HG03439 (cell line): ENCODE measurements at regions not wholly inside any gene's neighbourhood (a gene's known extent, or its start where the extent isn't known, plus 50 kb on each side); places are given as distances from the start of the nearest gene placed in this dataset.

ENCODE experiments used
- ATAC-seq: cut with Tn5 transposase; IDR thresholded peaks from one replicate; pipeline ENCODE4 v1.9.1; 2021; ENCODE audit warnings: mild to moderate bottlenecking, moderate library complexity; ENCODE audit not compliant: unreplicated experiment

DNA sequence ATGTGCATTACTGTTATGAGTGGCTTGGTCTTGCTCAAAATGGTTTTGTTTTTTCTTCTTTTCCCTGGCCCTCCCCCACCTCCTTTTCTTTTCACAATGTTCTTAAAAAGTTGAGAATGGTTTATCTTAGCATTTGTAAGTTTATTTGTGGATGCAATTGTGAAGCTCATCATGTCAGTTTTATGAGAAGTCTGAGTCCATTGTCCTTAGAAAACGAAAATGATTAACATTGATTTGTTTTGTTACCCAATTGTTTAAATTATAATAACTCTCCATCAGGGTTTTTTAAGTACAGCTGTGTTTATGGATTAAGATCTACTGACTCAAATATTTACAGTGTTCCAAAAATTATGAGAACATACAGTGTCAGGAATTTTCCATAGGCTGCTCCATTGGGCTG lies 511.3 kb upstream of the PAPPA start:
- no peak for ATAC-seq

DNA sequence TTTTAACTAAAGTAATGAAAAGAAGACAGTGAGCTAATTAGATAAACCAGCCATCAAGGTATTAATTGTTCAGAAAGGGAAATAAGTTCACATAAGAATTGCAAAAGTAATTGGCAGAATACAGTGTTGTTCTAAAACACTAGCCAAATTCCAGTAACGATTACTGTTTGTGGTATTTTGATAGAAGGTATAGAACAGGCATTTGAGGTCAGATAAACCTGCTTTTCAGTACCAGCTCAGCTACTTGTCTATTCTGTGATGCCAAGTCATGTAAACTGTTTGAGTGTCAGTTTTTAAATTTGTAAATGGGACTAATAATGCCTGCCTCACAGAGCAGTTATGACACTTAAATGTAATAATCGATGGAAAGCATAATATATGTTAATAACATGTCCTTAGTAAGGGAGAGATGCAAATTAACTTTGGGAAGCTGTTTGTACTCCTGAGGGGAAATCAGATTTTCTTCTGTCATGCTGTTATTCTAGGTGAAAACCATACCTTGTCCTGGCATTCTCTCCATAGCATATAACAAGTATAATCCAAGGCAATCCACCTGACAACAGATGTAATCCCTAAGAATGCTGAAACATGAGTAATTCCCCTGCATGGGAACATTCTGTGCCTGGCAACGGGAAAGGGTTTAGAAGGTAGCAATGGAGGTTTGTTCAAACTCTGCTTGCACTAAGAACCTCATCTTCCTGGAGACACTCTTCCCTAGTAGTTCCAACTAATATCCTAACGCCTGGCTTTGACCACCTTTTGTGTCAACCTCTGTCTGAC lies 509.5 kb upstream of the PAPPA start:
- ATAC-seq: no peak

DNA sequence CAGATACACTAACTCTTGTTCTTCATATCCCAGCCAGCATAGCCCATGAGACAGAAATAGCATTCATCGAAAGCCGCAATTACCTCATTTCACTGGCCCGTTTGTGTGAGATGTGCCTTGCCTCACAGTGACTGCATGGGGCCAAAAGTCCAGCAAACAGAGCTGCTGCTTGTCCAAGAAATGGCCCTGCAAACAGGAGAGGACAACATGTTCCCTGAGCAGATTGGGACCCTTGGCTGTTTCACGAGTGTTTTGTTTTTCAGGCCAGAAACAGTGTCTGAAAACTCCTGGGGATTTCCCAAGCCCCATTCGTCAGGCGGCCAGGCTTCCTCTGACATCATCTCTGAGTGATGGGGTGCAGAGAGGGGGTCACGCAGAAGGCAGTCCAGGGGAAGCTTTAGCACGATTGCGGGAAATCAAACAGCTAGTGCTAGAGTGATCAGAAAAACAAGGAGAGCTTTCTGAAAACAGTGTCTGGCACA lies 503.6 kb upstream of the PAPPA start:
- ATAC-seq: no peak

DNA sequence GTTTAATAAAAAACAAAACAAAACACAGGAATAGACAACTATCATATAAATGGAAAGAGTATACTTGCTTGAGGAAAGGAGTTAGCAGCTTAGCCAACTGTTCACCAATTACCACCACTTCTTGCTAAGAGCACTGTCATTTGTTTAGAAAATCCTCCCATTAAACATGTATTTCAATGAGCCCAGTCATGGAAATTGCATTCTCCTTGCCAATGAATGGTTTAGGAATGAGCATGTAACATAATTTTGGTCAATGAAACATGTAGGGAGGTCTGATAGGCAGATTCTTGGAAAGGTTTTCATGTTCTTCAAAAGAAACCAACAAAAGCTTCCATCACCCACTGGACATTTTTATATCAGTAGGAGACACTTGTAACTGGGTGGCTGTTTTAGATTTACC lies 502.8 kb upstream of the PAPPA start:
- no peak for ATAC-seq

DNA sequence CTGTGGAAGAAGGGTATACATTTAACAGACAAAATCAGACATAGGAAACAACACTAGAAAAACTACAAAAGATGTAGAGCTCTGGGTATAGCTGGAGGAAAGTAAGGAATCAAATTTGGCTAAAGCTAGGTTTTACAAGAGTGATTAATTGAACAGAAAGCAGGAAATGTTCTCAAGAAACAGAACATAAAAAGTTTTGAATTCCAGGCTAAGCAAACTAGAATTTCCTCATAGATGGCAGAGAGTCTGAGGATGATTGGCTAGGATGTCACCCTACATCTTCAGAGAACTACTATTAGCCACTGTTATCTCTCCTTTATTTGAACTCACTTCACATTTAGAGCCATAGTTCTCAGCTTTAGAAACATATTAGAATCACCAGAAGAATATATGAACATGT lies 502.1 kb upstream of the PAPPA start:
- no peak for ATAC-seq

DNA sequence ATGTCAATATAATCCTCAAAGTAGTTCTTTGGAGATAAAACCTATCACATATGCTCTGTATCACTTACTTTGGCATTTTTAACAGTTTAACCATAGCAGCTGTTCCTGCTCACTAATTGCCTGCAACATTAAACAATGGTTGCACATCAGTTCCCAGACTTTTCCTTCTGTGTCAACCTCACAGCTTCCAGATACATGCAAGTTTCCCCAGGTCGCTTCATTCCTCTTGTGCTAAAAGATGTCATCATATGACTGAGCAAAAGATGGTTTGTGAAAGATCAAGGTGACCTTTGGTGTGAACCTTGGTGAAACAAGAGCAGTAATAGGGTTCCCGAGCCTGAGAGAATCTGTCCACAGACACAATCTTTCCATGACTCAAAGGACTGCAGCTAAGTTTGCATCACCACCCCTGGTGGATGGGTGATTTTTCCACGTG lies 500.4 kb upstream of the PAPPA start:
- ATAC-seq: no peak

DNA sequence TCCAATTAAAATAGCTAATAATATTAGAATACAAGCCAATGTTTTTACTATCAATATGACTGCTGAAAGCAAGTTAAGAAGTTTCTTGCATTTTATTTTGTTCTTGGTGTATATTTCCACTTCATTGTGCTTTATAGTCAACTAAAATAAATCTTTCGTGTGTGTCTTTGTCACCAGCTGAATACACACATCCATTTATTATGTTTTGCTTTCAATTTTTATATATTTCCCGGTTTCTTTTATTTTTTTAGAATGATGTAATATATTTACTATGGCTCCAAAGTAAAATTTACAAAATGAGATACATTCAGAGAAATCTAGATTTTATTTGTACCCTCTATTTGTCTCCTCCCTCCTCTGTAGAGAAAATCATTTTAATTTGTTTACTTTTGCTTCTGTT lies 495.9 kb upstream of the PAPPA start:
- no peak for ATAC-seq

DNA sequence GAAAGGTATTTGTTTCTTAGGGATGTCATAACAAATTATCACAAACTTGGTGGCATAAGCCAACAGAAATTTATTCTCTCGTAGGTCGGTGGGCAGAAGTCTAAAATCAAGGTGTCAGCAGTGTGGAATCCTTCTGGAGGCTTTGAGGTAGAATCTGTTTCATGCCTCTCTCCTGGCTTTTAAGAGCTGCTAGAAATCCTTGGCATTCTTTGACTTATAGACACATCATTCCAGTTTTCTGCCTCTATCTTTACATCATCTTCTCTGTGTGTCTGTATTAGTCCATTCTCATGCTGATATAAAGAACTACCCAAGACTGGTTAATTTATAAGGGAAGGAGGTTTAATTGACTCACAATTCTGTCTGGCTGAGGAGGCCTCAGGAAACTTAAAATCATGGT lies 488.1 kb upstream of the PAPPA start:
- no peak for ATAC-seq

DNA sequence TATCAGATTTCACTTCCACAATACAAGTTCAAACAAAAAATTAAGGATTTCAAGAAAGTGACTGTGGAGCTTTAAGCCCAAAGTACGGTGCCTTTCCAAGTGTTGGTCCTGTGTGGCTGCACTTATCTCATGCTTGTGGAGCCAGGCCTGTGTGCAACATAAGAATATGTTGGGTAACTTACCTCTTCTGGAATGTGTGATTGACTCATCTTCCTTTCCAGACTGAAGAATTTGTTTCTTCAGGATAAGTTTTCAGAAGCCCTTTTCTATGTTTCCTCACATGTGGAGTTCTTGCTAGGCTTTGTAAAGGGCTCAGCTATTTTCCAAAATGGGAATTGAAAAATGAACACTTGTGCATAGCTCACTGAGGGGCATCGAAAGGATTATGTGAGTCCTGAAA lies 485.1 kb upstream of the PAPPA start:
- ATAC-seq: no peak

DNA sequence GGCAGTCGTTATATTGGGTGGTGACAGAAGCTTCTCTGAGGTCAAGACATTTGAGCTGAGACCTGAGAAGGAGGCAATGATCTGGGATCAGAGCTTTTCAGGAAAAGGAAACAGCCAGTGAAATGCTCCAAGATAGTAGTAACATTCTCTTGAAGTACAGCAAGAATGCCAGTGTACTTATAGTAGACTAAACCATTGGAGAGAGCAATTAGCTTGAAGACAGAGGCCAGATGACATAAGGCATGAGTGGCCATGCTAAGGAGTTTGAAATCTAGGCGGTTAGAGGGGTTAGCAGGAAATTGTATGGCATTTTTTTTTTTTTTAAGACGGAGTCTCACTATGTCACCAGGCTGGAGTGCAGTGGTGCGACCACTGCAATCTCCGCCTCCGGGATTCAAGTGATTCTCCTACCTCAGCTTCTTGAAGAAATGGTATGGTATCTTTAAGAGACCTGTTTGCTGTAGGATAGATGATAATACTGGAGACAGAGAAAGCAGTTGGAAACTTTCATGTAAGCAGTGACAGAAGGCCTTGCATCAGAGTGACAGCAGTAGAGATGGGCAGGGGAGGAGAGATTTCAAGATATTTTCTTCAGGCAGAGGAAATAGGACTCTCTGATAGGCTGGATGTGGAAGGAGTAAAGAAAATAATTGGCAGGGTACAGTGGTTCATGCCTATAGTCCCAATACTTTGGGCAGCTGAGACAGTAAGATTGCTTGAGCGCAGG lies 482.2 kb upstream of the PAPPA start:
- ATAC-seq: no peak

DNA sequence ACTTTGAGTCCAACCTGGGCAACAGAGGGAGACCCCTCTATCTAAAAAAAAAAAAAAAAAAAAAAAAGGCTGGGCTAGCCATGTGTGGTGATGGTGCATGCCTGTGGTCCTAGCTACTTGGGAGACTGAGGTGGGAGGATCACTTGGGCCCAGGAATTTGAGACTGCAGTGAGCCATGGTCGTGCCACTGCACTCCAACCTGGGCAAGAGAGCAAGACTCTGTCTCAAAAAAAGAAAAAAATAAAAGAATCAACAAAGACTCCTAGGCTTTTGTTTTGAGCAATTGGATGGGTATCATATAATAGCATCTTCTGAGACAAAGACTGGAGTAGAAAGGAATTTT lies 481.7 kb upstream of the PAPPA start:
- ATAC-seq: no peak

DNA sequence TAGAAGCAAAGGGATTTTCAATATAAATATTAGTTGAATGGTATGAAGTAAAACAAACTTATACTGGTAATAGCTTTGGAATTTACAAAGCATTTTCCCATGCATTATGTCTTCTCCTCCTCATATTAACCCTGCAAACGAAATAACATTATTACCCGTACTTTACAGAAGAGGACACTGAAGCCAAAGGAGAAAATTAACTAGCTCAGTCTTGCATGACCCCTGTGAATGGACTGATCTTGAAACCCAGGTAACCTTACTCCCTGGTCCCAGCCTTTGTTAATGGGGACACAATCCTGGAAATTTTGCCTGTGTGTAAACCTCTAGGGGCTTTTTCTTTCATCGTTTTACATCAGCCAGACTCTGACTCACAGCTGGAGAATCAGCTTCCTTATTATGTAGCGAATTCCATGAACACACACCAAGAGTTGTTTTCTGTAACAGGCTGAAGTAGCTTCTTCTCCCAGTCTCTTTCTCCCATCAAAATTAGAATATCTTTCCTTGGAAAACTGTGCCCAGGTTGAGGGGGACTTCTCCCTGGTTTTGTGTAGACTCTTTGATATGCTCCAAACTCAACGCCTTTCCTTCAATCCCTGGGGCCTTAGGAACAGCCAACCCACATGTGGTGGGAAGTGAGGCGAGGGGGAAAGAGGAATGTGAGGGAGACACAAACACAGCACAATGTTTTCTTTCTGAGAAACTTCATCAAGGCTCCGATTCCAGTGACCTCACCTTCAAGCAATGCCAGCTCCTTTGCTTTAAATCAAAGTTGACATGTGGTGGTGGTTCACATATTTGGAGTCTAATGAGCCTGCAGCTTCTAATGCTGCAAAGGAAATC lies 480.9 kb upstream of the PAPPA start:
- no peak for ATAC-seq

DNA sequence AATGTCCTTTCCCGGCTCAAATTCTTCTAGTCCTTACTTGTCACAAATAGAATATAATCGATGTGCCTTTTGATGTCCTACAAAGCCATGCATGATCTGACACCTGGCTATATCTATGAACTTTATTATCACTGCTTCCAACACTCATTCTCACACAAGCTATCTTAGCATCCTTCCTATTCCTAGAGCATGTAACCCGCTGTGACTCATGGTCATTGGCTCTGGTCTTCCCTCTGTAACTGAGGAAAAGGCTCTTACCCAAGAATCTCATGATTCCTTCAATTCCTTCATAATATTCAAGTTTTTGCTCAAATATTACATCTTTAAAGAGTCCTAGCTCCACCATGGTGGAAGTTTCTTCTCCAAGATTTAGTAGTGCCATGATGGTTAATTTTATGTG lies 480.0 kb upstream of the PAPPA start:
- ATAC-seq: no peak

DNA sequence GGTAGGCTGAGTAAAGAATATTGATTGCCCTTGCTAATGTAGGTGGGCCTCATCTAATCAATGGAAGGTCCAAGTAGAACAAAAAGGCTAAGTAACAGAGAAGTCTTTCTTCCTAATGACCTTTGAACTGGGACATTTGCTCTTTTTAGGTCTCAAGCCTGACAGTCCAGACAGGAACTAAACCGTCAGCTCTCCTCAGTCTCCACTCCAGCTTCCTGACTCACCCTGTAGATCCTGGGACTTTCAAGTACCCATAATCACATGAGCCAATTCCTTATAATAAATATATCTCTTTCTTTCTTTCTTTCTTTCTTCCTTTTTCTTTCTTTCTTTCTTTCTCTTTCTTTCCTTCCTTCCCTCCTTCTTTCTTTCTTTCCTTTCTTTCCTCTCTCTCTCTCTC lies 479.5 kb upstream of the PAPPA start:
- ATAC-seq: no peak

DNA sequence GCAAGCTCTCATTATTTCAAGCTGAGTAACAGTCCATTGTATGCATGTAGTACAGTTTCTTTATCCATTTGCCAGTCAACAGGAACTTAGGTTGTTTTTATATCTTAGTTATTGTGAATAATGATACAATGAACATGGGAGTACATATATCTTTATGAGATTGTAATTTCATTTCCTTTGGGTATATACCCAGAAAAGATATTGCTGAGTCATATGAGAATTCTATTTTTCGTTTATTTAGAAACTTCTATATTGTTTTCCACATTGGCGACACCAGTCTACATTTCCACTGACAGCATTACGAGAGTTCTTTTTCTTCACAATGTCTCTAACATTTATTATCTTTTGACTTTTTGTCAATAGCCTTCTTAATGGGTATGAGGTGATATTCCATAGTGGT lies 477.8 kb upstream of the PAPPA start:
- ATAC-seq: no peak

DNA sequence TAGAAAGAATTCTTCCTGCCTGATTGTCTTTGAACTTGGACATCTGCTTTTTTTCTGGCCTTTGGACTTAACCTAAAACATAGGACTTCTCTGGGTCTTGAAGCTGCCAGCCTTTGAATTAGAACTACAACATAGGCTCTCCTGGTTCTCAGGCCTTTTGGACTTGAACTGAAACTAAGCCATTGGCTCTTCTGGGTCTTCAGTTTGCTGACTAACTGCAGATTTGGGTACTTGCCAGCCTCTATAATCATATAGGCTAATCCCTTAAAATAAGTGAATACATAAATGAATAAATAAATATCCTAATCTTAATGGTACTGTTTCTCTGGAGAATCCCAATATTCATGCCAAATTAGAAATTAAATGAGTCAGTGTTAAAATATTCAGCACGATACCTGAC lies 473.4 kb upstream of the PAPPA start:
- ATAC-seq: no peak

DNA sequence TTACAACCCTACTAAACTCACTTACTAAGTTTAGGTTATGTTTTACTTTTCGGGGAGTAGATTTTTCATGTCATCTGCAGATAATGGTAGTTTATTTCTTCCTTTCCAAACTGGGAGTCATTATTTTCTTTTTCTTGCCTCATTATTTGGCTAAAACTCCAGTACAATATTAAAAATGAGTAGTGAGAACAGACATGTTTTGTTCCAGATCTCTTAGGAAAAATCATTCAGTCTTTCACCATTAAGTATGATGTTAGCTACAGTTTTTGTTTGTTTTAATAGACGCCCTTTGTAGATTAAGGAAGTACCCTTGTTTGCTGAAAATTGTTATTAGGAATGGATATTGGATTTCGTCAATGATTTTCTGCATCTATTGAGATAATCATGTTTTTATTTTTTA lies 472.0 kb upstream of the PAPPA start:
- ATAC-seq: no peak

DNA sequence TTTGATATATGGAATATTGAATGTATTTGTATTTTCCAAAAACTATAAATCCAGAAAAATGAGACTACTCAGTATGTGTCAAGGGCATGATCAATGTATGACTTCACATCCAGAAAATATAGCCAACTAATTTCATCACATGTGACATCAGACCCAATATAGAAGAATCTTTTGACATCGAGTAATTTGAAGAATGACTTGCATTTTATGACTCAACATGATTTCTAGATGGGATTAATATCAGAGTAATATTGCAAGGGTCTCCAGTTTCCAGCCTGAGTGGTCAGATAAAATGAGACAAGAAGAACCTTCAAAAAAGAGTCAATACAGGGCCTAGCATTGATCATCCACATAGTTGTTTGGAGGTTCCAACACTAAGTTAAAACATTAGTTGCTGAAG lies 467.5 kb upstream of the PAPPA start:
- ATAC-seq: no peak

DNA sequence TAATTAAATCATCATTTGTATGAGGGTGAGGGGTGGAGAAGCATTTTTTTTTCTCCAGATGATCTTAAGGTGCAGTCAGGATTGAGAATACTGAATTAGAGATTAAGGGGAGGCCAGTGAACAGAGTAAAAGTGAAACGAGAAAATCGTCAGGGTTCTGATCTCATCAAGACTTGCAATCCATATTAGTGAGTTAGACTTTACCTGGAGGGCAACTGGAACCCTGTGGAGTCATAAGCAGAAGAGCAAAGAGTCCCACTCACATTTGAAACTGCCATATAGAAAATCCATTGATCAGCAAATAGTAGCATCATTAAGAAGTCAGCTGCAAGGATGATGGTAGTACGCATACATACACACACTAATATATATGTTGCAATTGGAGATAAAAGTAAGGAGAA lies 466.2 kb upstream of the PAPPA start:
- ATAC-seq: no peak

DNA sequence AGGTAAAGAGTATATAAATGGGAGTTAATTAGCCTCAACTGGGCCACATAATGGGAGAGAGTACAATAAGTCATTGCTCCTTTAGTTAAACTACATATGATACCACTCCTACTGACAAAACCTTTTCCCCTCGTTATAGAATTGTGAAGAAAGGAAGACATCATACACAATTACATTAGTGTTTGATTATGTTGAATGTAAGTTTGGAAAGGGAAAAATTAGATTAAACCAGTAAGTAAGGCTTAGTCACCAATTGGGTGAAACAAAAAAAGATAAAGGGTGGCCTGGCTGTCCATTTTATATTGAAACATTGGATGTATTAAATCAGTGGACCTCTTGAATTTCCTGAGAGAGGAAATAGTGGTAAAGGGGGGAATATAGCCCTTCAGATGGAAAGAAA lies 464.3 kb upstream of the PAPPA start:
- ATAC-seq: no peak

DNA sequence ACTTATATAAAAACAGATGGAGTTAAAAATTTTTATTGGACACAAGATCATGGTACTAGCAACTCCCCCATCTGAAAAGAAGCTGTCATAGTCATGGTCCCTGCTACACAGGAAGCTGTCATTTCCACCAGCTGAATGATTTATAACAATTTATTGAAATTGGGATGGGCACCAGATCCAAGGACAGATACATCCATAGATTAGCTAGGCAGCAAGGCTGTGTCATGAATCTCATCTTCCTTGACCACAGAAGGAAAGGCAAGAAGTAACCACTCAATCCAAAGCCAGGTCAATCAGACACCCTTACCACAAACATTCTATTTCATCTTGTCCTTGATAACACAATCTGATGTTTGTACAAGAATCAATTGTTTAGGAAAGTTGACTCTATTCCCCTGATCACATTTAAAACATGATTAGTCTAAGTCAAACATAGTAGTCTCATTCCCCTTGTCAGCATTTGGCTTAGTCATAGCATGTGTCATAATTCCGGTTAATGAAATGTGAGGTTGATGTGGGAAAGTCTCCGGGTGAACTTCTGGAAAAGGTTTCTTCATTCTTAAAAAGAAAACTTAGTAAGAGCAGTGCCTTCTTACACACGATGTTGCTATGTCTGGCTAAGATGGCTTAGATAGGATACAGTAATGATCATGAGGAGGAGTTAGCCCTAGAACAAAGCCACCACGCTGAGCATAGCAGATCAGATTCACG lies 462.6 kb upstream of the PAPPA start:
- no peak for ATAC-seq
